ENCODE measurements at regions not wholly inside any gene's neighbourhood (a gene's known extent, or its start where the extent isn't known, plus 50 kb on each side); places are given as distances from the start of the nearest gene placed in this dataset.

DNA sequence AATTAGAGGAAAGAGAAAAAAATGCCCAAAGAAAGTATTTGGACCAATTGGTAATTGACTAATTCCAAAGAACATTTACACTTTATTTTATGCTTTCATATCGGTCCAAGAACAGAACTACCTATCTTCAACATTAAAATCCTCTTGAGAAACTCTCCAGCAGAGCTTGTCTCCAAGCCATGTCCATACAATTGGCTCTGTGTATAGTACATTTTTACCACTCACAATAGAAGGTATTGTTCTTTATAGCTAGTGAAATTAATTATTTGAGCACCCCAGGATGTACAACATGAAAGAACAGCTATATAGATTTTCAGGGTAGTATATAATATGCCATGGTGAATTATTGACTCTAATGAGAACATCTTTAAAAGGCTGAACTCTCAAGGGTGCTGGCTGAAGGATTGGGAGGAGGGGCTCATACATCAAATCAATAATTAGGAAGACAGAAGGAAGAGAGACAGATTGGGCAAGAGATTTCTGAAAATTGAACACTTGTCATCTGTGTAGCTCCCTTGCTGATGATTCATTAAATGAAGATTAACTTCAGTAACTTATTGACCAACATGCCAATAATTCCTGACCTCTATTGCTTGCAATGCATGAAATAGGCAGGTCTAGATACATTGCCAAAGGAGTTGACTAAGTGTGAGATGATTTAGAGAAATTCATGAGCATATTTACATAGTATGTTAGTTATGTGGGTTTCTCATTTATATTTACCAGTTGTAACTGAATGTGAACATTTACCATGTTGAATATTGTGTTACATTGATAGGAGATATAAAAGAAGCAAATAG, 249.7 kb downstream of the MTERF1 start:
- no peak for DNase-seq (ENCODE audit: low read depth)

DNA sequence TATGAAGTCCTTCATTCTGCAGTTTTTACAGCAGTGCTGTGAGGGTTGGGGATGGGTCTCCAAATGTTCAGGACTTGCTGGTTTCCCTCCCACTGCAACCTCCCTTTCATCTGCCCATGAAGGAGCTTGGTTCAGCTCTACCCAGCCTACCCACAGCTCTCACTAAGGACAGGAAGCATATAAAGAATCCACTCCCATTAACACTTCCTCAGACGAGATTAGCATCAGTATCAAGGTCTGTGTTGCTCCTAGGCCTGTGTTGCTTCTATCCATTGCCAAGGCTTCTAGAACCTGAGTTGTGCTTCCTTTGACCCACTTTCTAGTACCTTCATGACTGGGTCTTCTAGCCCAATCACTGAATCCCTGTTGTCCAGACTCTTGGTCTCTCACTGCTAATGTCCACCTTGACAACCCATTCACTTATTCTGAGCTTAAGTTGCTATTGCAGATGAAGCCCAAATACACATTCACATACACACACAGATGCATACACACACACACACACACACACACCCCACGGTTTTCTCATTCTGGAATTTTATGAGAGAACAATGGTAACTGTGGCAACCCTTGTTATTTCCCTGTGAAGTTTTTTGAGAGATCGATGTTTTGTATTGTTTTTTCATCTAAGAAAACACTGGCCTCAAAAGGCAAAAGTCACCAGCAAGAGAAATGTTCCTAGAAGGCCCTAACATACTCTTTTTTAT, 248.1 kb downstream of the MTERF1 start:
- DNase-seq (ENCODE audit: low read depth): no peak

DNA sequence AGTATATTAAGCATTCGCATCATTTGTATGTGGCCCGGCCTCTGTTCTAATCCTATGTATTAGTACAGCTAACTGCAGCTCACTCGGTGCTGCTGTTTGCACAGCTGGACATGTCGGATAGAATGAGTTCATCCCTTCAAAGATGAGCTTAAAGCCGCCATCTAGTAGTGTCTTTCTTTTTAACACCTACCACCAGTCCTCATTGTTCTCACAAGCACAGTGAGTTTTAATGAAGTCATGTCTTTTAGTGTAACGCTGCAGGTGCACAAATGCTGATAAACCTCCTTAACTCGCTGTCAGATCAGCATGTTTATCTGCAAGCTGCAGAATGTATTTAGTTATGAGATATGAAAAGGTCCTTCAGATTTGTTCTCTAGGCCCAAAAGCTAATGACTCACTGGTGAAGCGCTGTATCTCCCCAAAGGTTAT, 247.5 kb downstream of the MTERF1 start:
- no peak for DNase-seq (ENCODE audit: low read depth)

DNA sequence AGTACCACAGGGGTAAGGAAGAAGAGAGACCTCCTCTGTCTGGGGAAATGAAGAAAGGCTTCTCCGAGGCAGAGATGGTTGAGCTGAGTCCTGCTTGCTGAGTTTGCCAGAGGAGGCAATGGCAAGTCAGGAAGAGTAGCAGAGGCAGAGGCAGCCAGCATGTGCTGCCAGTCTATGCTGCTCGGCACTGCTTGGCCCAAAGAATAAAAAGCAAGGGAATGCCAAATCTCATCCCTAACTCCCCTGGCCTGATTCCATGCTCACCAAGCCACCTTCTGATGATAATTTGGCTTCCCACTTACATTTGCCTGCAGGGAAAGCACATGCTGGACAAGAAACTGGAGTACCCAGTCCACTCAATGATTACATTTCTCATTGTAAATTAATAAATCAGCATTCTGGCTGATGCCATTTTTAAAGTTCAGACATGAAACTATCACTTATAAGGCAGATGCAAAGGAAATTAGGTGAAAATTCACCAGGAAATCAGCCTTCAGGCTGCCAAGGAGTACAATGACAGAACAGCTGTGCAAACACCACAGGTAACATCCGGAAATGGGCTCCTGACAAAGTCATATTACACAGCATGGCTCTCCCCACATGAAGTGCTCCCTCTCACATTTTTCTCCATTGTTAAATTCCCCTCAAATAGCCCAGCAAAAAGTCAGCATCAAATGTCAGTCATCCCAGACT, 245.9 kb downstream of the MTERF1 start:
- DNase-seq (ENCODE audit: low read depth): no peak

DNA sequence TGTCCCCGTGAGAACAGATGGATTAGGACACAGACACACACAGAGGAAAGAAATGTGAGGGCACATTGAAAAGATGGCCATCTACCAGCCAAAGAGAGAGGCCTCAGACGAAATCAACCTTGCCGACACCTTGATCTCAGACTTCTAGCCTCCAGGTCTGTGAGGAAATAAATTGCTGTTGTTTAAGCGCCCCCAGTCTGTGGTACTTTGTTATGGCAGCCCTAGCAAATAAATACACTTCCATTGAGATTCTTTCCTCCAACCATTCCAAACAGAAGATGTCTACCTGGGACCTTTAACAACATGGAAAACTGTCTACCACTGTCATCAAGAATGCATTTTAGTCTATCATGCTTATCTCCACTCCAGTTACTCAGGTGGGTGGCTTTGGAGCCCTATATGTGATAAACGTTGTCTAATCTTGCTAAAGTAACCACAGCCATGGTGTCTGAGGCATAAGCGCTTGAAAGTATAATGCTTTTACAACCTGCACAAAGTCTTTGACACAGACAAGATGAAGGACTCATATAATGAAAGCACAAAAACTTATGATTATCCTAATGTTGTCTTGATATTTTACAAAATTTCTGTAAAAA, 244.3 kb downstream of the MTERF1 start:
- peak; percentile 24 for DNase-seq (ENCODE audit: low read depth)

DNA sequence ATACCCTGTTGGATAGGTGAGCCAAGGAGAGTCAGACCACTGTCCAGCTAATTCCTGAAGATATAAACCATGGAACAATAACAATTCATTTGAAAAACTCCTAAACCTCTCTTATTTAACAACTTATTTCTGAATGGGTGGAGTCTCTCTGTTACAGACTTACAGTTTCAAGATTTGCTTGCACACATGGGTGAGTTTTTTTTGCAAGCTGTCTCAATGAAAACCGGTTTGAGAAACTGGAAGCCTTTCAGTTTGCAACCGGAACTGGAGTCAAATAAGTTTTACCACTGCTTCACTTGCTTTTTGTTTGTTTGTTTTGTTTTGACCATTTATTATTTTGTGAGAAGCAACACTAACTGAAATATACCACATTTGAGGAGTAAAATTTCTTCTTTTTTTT, 243.8 kb downstream of the MTERF1 start:
- DNase-seq (ENCODE audit: low read depth): no peak

DNA sequence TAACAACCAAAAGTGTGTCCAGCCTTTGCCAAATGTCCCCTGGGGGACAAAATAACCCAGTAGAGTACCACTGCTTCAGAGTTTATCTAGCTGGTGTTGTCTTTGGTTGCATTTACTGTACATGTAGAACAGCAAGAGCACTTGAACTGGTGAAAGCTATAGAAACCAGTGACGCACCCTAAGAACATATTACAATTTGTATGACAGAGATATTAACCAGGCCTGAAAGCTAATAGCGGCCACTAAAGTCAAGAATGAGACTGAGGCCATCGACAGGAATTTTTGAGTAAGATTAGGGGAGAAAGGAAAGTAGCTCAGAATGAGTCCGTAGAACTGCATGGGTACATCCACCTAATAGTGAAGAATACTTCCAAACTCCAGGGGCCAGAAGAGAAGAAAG, 236.2 kb downstream of the MTERF1 start:
- no peak for DNase-seq (ENCODE audit: low read depth)

DNA sequence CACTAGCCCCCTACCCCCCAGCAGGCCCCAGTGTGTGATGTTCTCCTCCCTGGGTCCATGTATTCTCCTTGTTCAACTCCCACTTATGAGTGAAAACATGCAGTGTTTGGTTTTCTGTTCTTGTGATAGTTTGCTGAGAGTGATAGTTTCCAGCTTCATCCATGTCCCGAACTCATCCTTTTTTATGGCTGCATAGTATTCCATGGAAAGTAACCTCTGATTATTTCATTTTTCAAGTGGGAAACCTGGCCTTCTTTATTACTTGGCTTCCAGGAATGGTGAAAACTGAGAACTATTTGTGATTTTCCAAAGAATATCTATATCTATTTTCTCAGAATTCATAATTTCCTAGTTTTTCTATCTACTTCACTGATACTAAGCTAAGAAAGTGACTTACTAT, 235.0 kb downstream of the MTERF1 start:
- DNase-seq (ENCODE audit: low read depth): no peak

DNA sequence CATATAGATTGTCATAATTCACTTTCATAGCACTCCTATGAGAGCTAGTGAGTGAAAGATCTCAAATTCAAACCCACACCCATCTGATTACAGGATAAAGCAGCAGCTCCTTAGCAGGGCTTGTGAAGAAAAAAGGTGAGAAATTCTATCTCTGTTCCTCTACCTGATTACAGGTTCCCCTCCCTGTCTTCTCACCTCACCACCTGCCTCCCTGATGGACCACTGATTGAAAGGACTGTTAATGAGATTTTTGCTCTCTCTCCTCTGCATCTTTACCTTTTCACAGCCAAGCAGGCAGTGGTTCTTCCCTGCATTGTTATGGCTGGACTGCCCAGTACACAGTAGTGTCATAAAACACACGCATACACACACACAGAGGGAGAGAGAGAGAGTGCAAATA, 228.5 kb downstream of the MTERF1 start:
- DNase-seq (ENCODE audit: low read depth): no peak

DNA sequence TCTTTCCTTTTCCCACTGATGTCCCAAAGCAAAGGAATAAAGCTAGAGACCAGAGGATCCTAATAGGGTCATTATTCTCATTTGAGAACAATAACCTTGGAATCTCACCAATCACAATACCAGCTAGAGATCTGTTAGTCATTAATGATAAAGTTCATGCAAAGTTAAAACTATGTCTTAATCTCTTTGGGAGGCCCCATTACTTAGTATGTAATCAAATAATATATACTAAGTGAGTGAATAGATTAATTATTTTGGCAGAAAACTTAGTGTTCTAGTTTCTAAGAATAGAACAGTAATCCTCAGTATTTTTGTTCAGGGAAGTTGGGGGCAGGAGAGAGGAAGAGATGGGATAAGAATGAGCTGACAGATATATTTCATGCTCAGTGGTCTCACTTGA, 227.2 kb downstream of the MTERF1 start:
- no peak for DNase-seq (ENCODE audit: low read depth)

DNA sequence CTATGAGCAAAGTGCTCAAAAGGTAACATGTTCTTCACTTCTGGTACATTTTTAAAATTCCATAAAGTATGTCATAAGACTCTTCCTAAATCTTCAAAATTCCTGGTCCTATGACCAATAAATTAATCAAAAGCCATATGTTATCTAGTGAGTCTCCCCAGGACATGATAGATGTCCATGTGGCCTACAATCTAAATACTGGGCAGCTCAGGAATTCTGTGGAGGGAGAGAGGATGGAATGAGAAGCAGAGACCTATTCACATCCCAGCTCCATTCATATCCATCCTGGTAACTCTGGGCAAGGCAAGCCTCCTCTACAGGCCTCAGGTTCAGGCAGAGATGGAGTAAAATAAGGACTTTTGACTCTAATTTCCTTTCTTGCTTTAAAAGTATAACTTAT, 224.8 kb downstream of the MTERF1 start:
- DNase-seq (ENCODE audit: low read depth): no peak

DNA sequence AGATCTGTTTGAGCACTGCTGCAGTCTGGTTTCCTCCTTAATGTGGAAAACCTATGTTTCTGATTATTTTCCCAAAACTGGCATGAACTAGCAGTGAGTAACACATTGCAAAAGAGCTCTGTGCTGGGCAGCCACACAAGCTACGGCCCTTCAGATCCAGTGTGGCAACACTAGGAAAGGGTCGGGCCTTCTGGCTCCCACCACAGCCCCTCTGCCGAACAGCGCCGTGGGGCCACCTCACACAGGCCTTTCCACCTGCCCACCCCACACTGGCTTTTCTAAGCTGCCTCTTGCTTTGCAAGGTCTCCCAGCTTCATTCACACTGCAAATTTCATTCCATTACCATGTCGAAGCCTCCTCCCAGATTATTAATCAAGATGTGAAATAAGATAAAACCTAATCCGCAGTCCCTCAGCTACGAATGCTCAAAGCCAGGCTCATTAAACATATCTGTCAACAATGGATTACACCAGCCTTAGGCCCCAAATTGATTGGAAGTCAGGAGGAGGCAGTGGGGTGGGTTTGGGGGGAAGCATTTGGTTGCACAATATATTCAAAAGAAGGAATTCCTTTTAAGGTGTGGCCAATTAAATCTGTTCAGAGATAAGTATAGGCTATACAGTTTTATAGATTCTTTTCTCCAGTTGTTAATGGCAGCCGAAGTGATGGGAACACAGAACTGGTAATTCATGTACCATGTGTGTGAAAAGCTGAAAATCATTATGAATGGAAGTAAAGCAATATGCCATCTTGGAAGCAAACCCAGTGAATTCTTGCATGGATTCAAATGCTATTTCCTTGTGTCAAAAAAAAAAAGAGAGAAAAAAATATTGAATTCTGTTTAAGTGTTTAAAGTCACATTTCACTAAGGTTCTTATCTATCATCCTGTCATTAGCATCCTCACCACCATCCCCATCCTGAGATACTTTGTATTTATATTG, 223.7 kb downstream of the MTERF1 start:
- peak; percentile 6 for DNase-seq (ENCODE audit: low read depth)

DNA sequence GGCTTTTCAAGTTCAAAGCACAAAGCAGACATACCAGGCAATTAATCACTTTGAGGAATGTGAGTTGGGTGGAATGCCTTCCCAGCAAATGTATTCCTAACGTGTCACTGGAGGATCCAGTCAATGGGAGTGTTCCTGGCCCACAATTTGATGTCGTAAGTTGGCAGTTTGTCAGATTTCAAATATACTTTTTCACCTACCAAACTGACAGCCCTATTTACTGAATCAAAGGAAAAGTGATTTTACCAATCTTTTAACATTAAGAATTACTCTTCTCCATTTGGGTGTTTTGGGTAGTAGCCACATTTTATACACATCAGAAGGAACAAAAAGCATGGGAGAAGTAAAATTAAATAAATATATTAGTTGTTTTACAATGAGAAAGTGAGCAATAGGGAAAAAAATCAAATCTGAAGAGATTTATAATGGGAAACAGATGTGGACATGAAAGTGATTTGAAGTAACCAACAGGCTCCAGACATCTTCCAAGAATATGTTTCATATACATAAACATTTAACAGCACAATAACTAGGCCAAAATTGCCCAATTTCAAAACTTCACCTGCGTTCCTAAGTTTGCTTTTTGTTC, 222.9 kb downstream of the MTERF1 start:
- peak; percentile 59 for DNase-seq (ENCODE audit: low read depth)

DNA sequence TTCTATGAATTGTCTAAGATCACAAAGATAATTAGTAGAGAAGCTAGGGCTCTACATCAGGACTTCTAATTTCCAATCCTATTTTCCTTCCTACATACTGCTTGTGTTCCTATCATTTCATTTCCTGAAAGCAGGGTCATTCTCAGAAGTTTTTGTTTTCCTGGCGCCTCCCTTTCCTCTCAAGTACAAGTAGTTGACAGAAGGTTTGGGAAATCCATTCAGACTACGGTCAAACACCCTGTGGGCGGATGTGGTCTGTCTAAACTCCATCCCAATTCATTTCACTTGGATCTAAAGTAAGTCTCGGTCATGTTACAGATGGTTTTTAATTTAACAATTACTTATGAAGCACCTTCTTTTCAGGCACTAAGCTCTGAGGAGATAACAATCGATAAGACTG, 221.4 kb downstream of the MTERF1 start:
- no peak for DNase-seq (ENCODE audit: low read depth)

DNA sequence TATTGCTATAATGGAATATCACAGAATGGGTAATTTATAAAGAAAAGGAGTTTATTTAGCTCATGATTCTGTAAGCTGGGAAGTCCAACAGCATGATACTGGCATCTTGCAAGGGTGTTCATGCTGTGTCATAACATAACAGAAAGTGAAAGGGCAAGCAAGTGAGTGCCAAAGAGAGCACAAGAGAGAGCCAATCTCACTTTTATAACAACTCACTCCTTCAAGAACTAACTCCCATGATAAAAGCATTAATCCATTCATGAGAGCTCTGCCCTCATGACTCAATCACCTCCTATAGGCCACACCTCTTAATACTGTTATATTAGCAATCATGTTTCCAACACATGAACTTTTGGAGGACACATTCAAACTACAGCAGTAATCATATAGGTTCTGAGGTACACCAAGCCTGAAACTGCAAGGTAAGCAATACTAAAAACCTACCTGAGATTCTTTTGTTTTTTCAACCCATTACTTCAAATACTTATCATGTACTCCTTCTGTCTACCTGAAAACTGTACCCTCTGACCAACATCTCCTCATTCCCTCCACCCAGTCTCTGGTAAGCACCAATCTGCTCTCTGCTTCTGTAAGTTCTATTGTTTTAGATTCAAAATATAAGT, 219.7 kb downstream of the MTERF1 start:
- no peak for DNase-seq (ENCODE audit: low read depth)

DNA sequence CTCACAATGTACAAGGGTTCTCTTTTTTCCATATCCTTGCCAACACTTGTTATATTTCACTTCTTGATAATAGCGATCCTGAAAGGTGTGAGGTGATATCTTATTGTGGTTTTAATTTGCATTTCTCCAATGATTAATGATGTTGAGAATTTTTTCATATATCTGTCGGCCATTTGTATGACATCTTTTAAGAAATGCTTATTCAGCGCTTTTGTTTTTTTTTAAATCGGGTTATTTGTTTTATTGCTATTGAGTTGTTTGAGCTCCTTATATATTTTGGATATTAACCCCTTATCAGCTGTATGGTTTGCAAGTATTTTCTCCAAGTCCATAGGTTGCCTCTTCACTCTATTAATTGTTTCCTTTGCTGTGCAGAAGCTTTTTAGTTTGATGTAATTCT, 218.8 kb downstream of the MTERF1 start:
- no peak for DNase-seq (ENCODE audit: low read depth)

DNA sequence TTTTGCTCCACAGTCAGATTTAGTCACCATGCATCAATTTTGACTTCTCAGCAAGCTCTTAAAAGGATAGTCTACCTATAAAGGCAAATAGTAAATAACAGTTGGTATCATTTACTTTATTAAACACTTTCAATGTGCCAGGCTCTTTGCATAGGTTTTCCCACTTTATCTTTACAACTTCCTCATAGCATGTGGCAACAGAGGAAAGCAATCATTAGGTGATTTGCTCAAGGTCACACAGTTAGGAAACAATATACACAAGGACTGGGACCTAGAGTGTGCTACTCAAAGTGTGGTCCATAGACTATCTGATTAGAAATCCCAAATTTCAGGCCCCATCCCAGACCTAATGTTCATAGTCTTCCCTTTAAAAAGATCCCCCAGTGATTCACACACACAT, 212.3 kb downstream of the MTERF1 start:
- no peak for DNase-seq (ENCODE audit: low read depth)

DNA sequence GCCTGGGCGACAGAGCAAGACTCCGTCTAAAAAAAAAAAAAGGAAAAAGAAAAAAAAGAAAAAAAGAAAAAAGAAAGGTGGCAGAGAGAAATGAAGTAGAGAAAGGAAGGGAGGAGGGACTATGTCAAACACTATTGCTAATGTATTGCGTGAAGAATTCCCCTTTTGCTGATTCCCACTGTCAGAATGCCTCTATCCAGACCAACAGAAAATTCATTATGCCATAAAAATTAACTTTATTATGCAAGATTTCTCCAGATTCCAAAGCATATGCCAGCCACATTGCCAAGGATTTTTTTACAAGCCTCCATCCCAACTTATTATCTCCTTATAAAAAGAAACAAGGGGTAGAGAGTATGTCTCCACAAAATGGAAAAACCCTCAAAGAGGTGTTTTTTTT, 209.3 kb downstream of the MTERF1 start:
- no peak for DNase-seq (ENCODE audit: low read depth)

DNA sequence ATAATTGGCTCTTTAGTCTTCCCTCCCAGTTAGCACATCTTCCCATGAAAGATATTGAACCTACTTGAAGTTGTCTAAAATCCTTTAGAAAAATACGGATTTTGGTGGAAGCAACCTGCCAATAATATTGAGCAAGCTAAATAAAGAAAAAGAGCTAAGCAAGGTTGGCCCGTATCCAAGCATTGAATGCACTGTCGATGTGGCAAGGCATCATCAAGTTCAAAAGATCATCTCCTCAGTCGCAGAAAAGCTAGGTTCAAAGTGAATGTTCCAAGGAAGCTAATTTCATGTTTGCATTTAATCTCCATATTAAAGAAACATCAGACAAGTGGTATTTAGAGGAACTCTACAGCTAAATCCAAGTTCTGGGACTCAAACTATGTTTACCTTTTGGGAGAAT, 206.0 kb downstream of the MTERF1 start:
- no peak for DNase-seq (ENCODE audit: low read depth)

DNA sequence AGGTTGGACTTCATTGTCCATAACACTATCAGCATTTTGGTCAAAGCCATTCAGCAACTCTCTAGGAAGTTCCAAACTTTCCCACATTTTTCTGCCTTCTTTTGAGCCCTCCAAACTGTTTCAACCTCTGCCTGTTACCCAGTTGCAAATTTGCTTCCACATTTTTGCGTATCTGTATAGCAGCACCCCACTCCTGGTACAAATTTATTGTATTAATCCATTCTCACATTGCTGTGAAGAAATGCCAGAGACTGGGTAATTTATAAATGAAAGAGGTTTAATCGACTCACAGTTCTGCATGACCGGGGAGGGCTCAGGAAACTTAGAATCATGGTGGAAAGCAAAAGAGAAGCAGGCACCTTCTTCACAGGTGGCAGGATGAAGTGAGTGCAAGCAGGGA, 198.8 kb downstream of the MTERF1 start:
- DNase-seq (ENCODE audit: low read depth): no peak

DNA sequence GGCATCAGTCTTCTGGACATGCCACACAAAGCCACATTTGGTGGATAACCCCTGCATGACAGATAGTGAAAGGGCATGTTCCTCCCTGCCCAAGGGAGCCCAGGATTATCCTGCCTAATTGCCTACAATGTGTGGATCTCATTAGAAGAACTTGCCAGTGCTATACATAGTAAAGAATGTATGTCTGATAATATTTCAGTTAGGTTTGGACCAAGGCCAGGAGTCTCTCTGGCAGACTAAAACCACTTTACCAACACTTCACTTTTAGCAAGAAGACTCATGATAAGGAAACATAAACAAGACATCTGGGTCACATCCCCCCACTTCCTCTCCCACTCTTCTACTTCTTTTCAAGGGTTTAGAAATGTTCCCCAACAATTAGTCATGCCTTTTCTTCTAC, 196.7 kb downstream of the MTERF1 start:
- DNase-seq (ENCODE audit: low read depth): peak; percentile 35

All from EH (cell line).